SH-SY5Y (cell line): ENCODE measurements at regions not wholly inside any gene's neighbourhood (a gene's known extent, or its start where the extent isn't known, plus 50 kb on each side); places are given as distances from the start of the nearest gene placed in this dataset.

Experiments used
- GATA2 ChIP-seq: IDR thresholded peaks from 2 replicates; pipeline ENCODE4 v1.6.1; 2011; ENCODE audit warnings: mild to moderate bottlenecking, low read depth, low read length
- GATA3 ChIP-seq: IDR thresholded peaks from 2 replicates; pipeline ENCODE4 v1.6.1; 2011; ENCODE audit warnings: low read depth, mild to moderate bottlenecking, low read length, moderate library complexity

DNA sequence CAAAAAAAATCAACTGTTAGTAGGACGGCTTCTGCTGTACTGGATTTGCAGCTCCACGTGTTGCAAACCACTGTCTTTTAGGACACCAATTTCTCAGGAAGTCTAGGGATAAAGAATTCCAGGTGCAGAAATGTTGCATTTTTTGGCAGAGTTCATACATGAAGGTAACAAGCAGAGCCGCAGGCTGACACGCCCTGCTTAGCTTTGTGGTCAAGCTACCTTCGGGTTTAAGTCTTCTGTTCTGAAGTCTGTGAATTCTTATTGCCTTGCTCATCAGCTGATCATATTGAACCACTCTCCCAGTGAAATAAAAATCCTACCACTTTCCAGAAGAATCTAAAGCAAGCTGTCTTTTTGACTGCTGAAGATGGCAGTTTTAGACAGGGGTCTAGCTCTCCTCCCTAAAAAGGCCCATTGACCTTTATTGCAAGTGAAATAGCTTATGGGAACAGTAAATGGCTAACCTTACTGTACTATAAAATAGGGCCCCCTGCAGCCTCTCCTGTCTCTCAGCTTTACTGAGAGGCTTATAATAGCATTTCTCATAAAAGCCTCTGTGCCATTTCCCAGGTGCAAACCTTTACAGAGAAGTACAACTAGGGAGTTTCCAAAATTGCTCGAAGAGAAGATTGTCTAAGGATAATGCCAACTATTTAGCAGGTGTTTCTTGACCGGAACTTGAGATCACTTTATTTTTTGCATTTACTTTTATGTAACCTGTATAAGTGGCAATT is 262.2 kb upstream of the IL12A start:
- TF ChIP-seq GATA2: no peak
- no peak for TF ChIP-seq GATA3
